ENCODE measurements at regions not wholly inside any gene's neighbourhood (a gene's known extent, or its start where the extent isn't known, plus 50 kb on each side); places are given as distances from the start of the nearest gene placed in this dataset.

- no peak for DNase-seq (ENCODE audit: low read depth)
- TF ChIP-seq CTCF (conservative IDR thresholded peaks at IDR 0.05; ENCODE audit: low read depth, low read length), result no peak
These were observed 78.3 kb upstream of the KMT2C start for GRCh38 chr7:152513861-152514770.

GRCh38 chr7:152512706-152513105 lies 76.9 kb upstream of the KMT2C start:
- TF ChIP-seq CTCF (conservative IDR thresholded peaks at IDR 0.05; ENCODE audit: low read depth, low read length), result no peak
- no peak for DNase-seq (ENCODE audit: low read depth)
- H3K4me3 ChIP-seq (ENCODE audit: low read depth, low read length), result no peak overlapping the region

More at GRCh38 chr7:152513861-152514770, 78.3 kb upstream of the KMT2C start:
- no peak overlapping the region for H3K4me3 ChIP-seq (ENCODE audit: low read depth, low read length)

GRCh38 chr7:152511736-152512135 lies 75.9 kb upstream of the KMT2C start:
- no peak for DNase-seq (ENCODE audit: low read depth)
- H3K4me3 ChIP-seq (ENCODE audit: low read depth, low read length), result no peak overlapping the region
- TF ChIP-seq CTCF (conservative IDR thresholded peaks at IDR 0.05; ENCODE audit: low read depth, low read length), result no peak

GRCh38 chr7:152508701-152509100 lies 72.9 kb upstream of the KMT2C start:
- H3K4me3 ChIP-seq (ENCODE audit: low read depth, low read length), result no peak overlapping the region
- no peak for DNase-seq (ENCODE audit: low read depth)
- no peak for TF ChIP-seq CTCF (conservative IDR thresholded peaks at IDR 0.05; ENCODE audit: low read depth, low read length)

GRCh38 chr7:152505606-152506005 lies 69.8 kb upstream of the KMT2C start:
- no peak for TF ChIP-seq CTCF (conservative IDR thresholded peaks at IDR 0.05; ENCODE audit: low read depth, low read length)

GRCh38 chr7:152504816-152505215 lies 69.0 kb upstream of the KMT2C start:
- no peak for TF ChIP-seq CTCF (conservative IDR thresholded peaks at IDR 0.05; ENCODE audit: low read depth, low read length)
- DNase-seq (ENCODE audit: low read depth), result no peak
- no peak overlapping the region for H3K4me3 ChIP-seq (ENCODE audit: low read depth, low read length)

More at GRCh38 chr7:152505606-152506005, 69.8 kb upstream of the KMT2C start:
- DNase-seq (ENCODE audit: low read depth), result no peak
- no peak overlapping the region for H3K4me3 ChIP-seq (ENCODE audit: low read depth, low read length)

- DNase-seq (ENCODE audit: low read depth), result no peak
- H3K4me3 ChIP-seq (ENCODE audit: low read depth, low read length), result no peak overlapping the region
- TF ChIP-seq CTCF (conservative IDR thresholded peaks at IDR 0.05; ENCODE audit: low read depth, low read length), result no peak
These were observed 68.6 kb upstream of the KMT2C start for GRCh38 chr7:152504367-152504766.
